GM21390 (cell line): ENCODE measurements at regions not wholly inside any gene's neighbourhood (a gene's known extent, or its start where the extent isn't known, plus 50 kb on each side); places are given as distances from the start of the nearest gene placed in this dataset.
A peak's percentile ranks its signal among the peaks of the same experiment; 100 is the strongest.
"Not testable (repeated sequence)": the region's sequence is repeated elsewhere in the genome, so short reads cannot be mapped to it uniquely, and the experiment has no call there.

ENCODE experiments used
- ATAC-seq: cut with Tn5 transposase; IDR thresholded peaks from one replicate; pipeline ENCODE4 v1.9.1; 2021; ENCODE audit not compliant: unreplicated experiment

DNA sequence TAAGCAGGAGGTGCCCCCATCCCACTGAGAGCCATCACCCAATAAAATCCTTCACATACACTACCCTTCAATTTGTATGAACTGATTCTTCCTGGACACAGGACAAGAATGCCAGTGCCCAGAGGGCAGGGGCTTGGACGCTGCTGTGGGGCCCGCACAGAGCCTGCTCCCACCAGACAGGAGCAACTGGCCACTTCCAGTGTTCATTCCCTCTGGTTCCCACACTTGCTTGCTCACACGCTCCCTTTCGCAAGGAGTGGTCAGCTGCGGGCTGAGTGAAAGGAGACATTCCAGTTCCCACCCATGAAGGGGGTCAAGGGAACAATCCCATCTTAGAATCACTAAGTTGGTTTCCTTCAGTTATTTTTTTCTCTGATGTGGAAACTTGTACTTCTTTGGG, 314.5 kb upstream of the ACO1 start:
- ATAC-seq: no peak

DNA sequence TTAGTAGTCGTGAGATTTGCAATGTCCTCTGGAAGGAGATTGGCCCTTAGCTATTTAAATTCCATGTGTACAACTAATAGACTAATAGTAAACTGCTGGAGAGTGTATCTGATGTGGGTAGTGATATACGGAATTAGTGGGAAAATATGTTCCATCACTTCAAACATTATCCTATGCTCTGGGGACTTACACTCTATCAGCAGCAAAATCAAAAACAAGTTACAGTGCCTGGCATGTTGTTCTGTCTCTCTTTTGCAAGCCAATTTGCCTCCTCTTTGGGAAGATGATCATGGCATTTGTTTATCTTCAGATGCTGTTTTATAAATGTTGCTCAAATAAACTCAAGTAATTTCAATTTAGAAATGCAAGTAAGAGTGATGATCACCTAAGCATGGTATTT, 311.9 kb upstream of the ACO1 start:
- ATAC-seq: no peak

- ATAC-seq: no peak
Observed at GRCh38 chr9:32092031-32092430, 292.4 kb upstream of the ACO1 start.

GRCh38 chr9:32117291-32117690, 267.2 kb upstream of the ACO1 start:
- no peak for ATAC-seq

GRCh38 chr9:32128546-32128945, 255.9 kb upstream of the ACO1 start:
- no peak for ATAC-seq

DNA sequence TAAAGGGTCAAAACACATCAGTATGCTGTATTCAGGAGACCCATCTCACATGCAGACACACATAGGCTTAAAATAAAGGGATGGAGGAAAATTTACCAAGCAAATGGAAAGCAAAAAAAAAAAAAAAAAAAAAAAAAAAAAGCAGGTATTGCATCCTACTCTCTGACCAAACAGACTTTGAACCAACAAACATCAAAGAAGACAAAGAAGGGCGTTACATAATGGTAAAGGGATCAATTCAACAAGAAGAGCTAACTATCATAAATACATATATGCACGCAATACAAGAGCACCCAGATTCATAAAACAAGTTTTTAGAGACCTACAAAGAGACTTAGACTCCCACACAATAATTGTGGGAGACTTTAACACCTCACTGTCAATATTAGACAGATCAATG, 253.7 kb upstream of the ACO1 start:
- not testable (repeated sequence) for ATAC-seq

DNA sequence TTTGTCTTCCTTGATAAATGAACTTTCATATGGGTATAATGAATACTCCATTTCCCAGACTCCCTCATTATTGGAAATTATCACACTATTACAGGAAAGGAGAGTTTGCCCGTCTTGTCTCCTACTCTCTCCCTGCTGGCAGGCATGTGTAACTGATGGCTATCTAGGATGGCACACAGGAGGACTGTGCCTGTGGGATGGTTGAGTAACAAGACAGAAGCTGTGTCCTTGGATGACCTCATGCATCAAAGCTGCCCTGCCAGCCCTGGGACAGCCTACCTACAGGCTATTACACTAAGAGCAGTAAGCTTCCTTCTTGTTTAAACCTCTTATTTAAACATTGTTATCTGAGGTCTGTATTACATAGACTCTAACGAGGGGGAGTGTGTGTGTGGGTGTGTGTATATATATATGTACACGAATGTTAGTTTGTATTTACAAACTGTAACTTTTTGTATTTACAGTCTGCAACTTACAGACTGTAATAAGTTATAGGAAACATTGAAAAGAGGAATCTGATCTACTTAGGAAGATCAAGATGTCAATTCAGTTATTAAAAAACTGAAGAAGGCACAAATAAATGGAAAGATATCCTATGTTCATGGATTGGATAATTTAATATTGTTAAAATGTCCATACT, 247.6 kb upstream of the ACO1 start:
- no peak for ATAC-seq

GRCh38 chr9:32142074-32142473, 242.4 kb upstream of the ACO1 start:
- no peak for ATAC-seq

DNA sequence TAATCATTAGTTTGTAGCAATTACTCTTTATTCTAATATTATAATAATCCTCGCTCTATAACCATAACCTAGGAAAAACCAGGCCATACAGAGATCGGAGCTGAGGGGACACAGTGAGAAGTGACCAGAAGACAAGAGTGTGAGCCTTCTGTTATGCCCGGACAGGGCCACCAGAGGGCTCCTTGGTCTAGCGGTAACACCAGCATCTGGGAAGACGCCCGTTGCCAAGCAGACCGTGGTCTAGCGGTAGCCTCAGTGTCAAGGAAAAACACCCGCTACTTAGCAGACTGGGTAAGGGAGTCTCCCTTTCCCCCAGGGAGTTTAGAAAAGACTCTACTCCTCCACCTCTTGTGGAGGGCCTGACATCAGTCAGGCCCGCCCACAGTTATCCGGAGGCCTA, 235.9 kb upstream of the ACO1 start:
- ATAC-seq: not testable (repeated sequence)

GRCh38 chr9:32161209-32161608, 223.2 kb upstream of the ACO1 start:
- peak; percentile 19 for ATAC-seq

DNA sequence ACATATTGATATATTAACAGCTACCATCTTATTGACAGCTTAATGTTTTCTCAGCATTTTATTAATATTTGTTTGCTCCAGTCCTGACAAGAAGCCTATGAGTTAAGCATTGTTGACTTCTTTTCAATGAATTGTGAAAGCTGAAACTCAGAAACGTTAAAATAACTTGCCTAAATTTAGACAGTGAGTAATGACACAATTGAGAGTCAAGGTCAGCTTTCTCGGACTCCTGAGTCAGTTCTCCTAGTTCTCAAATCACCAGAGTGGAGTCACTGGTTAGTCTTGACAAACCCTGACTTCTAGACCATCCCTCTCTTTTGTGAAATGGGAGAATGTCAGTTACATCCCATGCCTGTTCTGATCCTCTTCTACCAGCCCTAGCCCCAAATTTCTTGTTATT, 222.7 kb upstream of the ACO1 start:
- peak; percentile 88 for ATAC-seq

DNA sequence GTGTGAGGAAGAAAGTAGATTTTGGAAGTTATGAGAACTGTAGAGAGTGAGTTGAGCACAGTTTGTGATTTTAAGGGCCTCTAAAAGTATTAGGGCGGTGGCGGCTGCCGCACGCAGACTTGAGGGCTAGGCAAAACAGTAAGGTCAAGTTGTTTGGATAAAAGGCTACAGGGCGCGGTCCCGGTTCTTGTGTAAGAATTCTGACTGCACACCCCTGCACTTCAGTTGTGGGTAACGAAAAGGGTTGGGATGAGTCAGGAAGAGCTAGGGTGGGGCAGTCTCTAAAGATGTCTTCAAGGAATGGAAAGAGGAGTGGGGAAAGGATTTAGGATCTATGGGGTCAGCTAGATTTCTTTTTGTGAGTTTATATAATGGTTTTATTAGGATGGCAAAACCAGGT, 218.1 kb upstream of the ACO1 start:
- ATAC-seq: not testable (repeated sequence)

- ATAC-seq: no peak
Observed at GRCh38 chr9:32171339-32171738, 213.1 kb upstream of the ACO1 start.

DNA sequence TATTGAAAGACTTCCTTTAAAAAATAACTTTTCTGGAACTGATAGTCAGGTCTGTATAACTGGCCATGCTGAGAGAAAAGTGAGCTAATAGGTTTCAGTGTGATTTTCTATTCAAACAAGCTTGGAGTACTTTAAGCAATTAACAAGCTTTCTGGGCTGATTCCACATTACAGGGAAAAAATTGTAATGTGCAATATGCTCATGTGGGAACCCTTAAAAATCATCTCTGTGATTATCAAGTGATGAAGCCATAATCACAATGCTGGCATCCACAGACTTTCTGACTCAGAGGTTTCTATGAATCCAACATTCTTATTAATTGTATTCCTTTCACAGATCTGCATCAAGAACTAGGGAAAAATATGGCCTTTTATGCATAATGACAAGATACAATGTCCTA, 212.2 kb upstream of the ACO1 start:
- no peak for ATAC-seq

GRCh38 chr9:32177396-32177795, 207.0 kb upstream of the ACO1 start:
- ATAC-seq: no peak

GRCh38 chr9:32180597-32180996, 203.8 kb upstream of the ACO1 start:
- no peak for ATAC-seq

GRCh38 chr9:32200241-32200640, 184.2 kb upstream of the ACO1 start:
- no peak for ATAC-seq

GRCh38 chr9:32200896-32201295, 183.5 kb upstream of the ACO1 start:
- no peak for ATAC-seq

GRCh38 chr9:32209164-32209563, 175.3 kb upstream of the ACO1 start:
- not testable (repeated sequence) for ATAC-seq

GRCh38 chr9:32218100-32218767, 166.2 kb upstream of the ACO1 start:
- peak; percentile 99 for ATAC-seq

DNA sequence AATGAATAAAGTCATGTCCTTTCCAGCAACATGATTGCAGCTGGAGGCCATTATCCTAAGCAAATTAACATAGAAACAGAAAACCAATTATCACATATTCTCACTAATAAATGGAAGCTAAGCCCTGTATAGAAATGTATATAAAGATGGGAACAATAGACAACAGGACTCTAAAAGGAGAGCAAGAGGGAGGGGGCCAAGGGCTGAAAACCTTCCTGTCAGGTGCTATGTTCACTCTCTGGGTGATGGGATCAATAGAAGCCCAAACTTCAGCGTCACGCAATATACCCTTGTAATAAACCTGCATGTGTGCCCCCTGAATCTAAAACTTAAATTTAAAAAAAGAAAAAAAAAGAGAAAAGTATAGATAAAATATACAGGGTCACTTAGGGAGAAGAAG, 163.7 kb upstream of the ACO1 start:
- no peak for ATAC-seq

GRCh38 chr9:32234451-32234850, 150.0 kb upstream of the ACO1 start:
- no peak for ATAC-seq

DNA sequence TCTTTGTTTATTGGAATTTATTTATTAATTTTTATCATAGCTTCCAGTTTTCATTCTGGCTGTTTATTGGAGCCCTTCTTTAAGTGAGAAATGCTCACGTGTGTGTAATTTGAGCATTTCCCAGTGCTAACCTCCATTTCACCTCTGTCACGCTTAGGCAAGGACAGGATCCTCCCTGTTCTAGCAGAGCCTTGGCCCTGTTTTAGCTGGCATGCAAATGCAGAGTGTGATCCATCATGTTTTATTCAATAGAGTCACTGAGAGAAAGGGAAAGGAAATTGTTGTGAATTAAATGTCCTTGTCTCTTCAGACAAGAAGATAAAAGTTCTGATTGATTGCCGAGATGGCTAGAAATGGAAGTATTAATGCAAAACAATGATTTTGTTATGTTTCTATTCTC, 137.3 kb upstream of the ACO1 start:
- ATAC-seq: no peak
